Natural killer cell (primary cell): ENCODE measurements at regions not wholly inside any gene's neighbourhood (a gene's known extent, or its start where the extent isn't known, plus 50 kb on each side); places are given as distances from the start of the nearest gene placed in this dataset.
A peak's percentile ranks its signal among the peaks of the same experiment; 100 is the strongest.

Source experiments
- ATAC-seq, 3 donors: fragments of 150-1000 bp in 2 of 3; fragments of 200-7000 bp in 1 of 3; cut with Tn5 transposase; 1 replicate in 1 of 3; 2 replicates in 2 of 3; pipeline ENCODE4 v1.10.0; 2021; ENCODE audit warnings: mild to moderate bottlenecking in 2 of 3, moderate library complexity in 2 of 3
- DNase-seq, 2 donors: peaks; one replicate each; pipeline versions ENCODE4 v3.0.0 to v3.0.0-alpha.2; 2013 to 2021; ENCODE audit warnings: mixed read lengths in 1 of 2
- H3K27ac ChIP-seq: one replicate; pipeline ENCODE4 v1.5.1; 2013; ENCODE audit warnings: mild to moderate bottlenecking, low read length
- H3K27me3 ChIP-seq: one replicate; pipeline ENCODE4 v1.6.1; 2013; ENCODE audit warnings: low read length; ENCODE audit not compliant: control insufficient read depth, insufficient read depth
- H3K36me3 ChIP-seq: one replicate; pipeline ENCODE4 v1.6.1; 2013; ENCODE audit warnings: low read length; ENCODE audit not compliant: control insufficient read depth, insufficient read depth
- H3K4me1 ChIP-seq: one replicate; pipeline ENCODE4 v1.6.1; 2013; ENCODE audit warnings: low read length; ENCODE audit not compliant: control insufficient read depth, insufficient read depth
- H3K4me3 ChIP-seq: one replicate; pipeline ENCODE4 v1.5.1; 2013; ENCODE audit warnings: low read length
- H3K9me3 ChIP-seq: one replicate; pipeline ENCODE4 v1.6.1; 2013; ENCODE audit warnings: low read length; ENCODE audit not compliant: control insufficient read depth, insufficient read depth
- H3K27ac Mint-ChIP-seq, 2 donors: one replicate each; pipeline ENCODE4 v1.8.0; 2022; ENCODE audit warnings: mild to moderate bottlenecking in 2 of 2, mixed read lengths in 2 of 2, moderate library complexity in 1 of 2
- H3K27me3 Mint-ChIP-seq, 2 donors: one replicate each; pipeline ENCODE4 v1.8.0; 2022; ENCODE audit warnings: low read depth in 2 of 2, mixed read lengths in 2 of 2
- H3K36me3 Mint-ChIP-seq: one replicate; pipeline ENCODE4 v1.8.0; 2022; ENCODE audit warnings: mixed read lengths
- H3K4me1 Mint-ChIP-seq, 2 donors: one replicate each; pipeline ENCODE4 v1.8.0; 2022; ENCODE audit warnings: mixed read lengths in 2 of 2
- H3K4me3 Mint-ChIP-seq: one replicate; pipeline ENCODE4 v1.8.0; 2022; ENCODE audit warnings: mild to moderate bottlenecking, moderate library complexity, mixed read lengths
- H3K9me3 Mint-ChIP-seq, 2 donors: one replicate each; pipeline ENCODE4 v1.8.0; 2022; ENCODE audit warnings: mixed read lengths in 2 of 2
- CTCF ChIP-seq: fragments of 200-600 bp; IDR thresholded peaks from one replicate; pipeline ENCODE4 v1.8.0; 2022; ENCODE audit warnings: antibody characterized with exemption
- WGBS: methylation state at CpG from one replicate; pipeline ENCODE4 v1.1.7; 2013; ENCODE audit warnings: missing lambda C conversion rate; ENCODE audit not compliant: insufficient coverage; 5-methylcytosine and 5-hydroxymethylcytosine counted together
- intact Hi-C: fragments of 100-400 bp; cut with micrococcal nuclease; formaldehyde crosslinking; loops from one replicate; pipeline ENCODE4 v1.14.2; 2022

GRCh38 chr1:199242147-199242546 lies 603.3 kb downstream of the PTPRC start:
- no peak overlapping the region for H3K27ac ChIP-seq
- no peak overlapping the region for H3K4me3 ChIP-seq
- peaks cover 9% of the 10 kb centered on the region for H3K4me1 ChIP-seq
- no peak overlapping the region for H3K4me3 Mint-ChIP-seq
- TF ChIP-seq CTCF = no peak
- no peaks in the 10 kb centered on the region for H3K36me3 ChIP-seq
- no peaks in the 10 kb centered on the region for H3K27me3 ChIP-seq
- H3K27ac Mint-ChIP-seq = peak overlapping the region in 1 of 2 donors; percentile 2
- intact Hi-C loops = loop anchor here (5.0 kb wide), 2 partner anchors 305 to 470 kb away; no protein-coding TSS in a partner anchor
- no peaks in the 10 kb centered on the region for H3K36me3 Mint-ChIP-seq
- WGBS = 81% methylated on average over 2 of the region's 2 CpGs
- no peak for ATAC-seq
- H3K27me3 Mint-ChIP-seq = peaks cover 0 to 7% of the 10 kb centered on the region in 2 donors
- peaks cover 0 to 20% of the 10 kb centered on the region in 2 donors for H3K4me1 Mint-ChIP-seq
- H3K9me3 Mint-ChIP-seq = no peaks in the 10 kb centered on the region
- DNase-seq = no peak
- no peaks in the 10 kb centered on the region for H3K9me3 ChIP-seq

- Mint-ChIP-seq H3K4me1 (peaks cover 0 to 20% of the 10 kb centered on the region in 2 donors), H3K36me3 (no peaks in the 10 kb centered on the region), H3K27me3 (peaks cover 0 to 7% of the 10 kb centered on the region in 2 donors), H3K9me3 (no peaks in the 10 kb centered on the region), H3K27ac (peak overlapping the region in 1 of 2 donors; percentile 65), H3K4me3 (no peak overlapping the region)
- peaks cover 9% of the 10 kb centered on the region for H3K4me1 ChIP-seq
- TF ChIP-seq CTCF = no peak
- H3K27ac ChIP-seq = no peak overlapping the region
- H3K4me3 ChIP-seq = no peak overlapping the region
- no peaks in the 10 kb centered on the region for H3K9me3 ChIP-seq
- no peak for DNase-seq
- no peaks in the 10 kb centered on the region for H3K36me3 ChIP-seq
- intact Hi-C loops = loop anchor here (5.0 kb wide), 2 partner anchors 305 to 470 kb away; no protein-coding TSS in a partner anchor
- no peak for ATAC-seq
- WGBS = 73% methylated on average over 2 of the region's 2 CpGs
- H3K27me3 ChIP-seq = no peaks in the 10 kb centered on the region
Measured at GRCh38 chr1:199242601-199243000, 603.8 kb downstream of the PTPRC start.

GRCh38 chr1:199243423-199244061 lies 604.7 kb downstream of the PTPRC start:
- Mint-ChIP-seq H3K9me3 (no peaks in the 10 kb centered on the region), H3K27ac (peak overlapping the region in 1 of 2 donors; percentile 65), H3K27me3 (peaks cover 0 to 9% of the 10 kb centered on the region in 2 donors), H3K4me3 (no peak overlapping the region), H3K4me1 (peaks cover 0 to 20% of the 10 kb centered on the region in 2 donors), H3K36me3 (no peaks in the 10 kb centered on the region)
- TF ChIP-seq CTCF = peak; percentile 85
- ATAC-seq (peak; percentile 96 to 100 (median 100)), DNase-seq (peak; percentile 74 to 82)
- 68% methylated on average over 11 of the region's 11 CpGs for WGBS
- H3K4me1 ChIP-seq = peaks cover 9% of the 10 kb centered on the region
- H3K27ac ChIP-seq = no peak overlapping the region
- intact Hi-C loops = loop anchor here (1.0 to 5.0 kb wide), 4 partner anchors 130 to 471 kb away; no protein-coding TSS in a partner anchor
- no peak overlapping the region for H3K4me3 ChIP-seq
- H3K27me3 ChIP-seq = no peaks in the 10 kb centered on the region
- no peaks in the 10 kb centered on the region for H3K36me3 ChIP-seq
- H3K9me3 ChIP-seq = no peaks in the 10 kb centered on the region
